ENCODE measurements at regions not wholly inside any gene's neighbourhood (a gene's known extent, or its start where the extent isn't known, plus 50 kb on each side); places are given as distances from the start of the nearest gene placed in this dataset.

- TF ChIP-seq CTCF (conservative IDR thresholded peaks at IDR 0.05 in 1 of 2, IDR thresholded peaks at IDR 0.05 in 1 of 2; ENCODE audit: low read depth in 1 of 2, low read length in 2 of 2) (no peak), EZH2 (IDR thresholded peaks at IDR 0.05; ENCODE audit: low read length, missing control alignments) (no peak)
These were observed 950.1 kb downstream of the GRM8 start for GRCh38 chr7:126302639-126303038.

All from fibroblast of lung (primary cell).